MM.1S (cell line): ENCODE measurements at regions not wholly inside any gene's neighbourhood (a gene's known extent, or its start where the extent isn't known, plus 50 kb on each side); places are given as distances from the start of the nearest gene placed in this dataset.

Experiments
- EZH2 ChIP-seq: fragments of 300-600 bp; sonication (generic); optimal IDR thresholded peaks from 2 replicates; pipeline ENCODE3; 2017; ENCODE audit warnings: low read depth, mild to moderate bottlenecking, antibody characterized with exemption, low read length, mixed read lengths
- EZH2phosphoT487 ChIP-seq: fragments of 300-600 bp; sonication (generic); IDR thresholded peaks from 2 replicates; pipeline ENCODE4 v1.6.1; 2018; ENCODE audit warnings: antibody characterized with exemption, low read length
- TF ChIP-seq, protein P1 (sequence below): fragments of 300-600 bp; sonication (generic); IDR thresholded peaks from 2 replicates; pipeline ENCODE4 v1.5.1; 2016; ENCODE audit warnings: antibody characterized with exemption, low read length, mixed read lengths

GRCh38 chr10:109727436-109727835 lies 195.9 kb downstream of the XPNPEP1 start:
- TF ChIP-seq, protein P1, sequence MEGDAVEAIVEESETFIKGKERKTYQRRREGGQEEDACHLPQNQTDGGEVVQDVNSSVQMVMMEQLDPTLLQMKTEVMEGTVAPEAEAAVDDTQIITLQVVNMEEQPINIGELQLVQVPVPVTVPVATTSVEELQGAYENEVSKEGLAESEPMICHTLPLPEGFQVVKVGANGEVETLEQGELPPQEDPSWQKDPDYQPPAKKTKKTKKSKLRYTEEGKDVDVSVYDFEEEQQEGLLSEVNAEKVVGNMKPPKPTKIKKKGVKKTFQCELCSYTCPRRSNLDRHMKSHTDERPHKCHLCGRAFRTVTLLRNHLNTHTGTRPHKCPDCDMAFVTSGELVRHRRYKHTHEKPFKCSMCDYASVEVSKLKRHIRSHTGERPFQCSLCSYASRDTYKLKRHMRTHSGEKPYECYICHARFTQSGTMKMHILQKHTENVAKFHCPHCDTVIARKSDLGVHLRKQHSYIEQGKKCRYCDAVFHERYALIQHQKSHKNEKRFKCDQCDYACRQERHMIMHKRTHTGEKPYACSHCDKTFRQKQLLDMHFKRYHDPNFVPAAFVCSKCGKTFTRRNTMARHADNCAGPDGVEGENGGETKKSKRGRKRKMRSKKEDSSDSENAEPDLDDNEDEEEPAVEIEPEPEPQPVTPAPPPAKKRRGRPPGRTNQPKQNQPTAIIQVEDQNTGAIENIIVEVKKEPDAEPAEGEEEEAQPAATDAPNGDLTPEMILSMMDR, result no peak
- TF ChIP-seq EZH2 (no peak), EZH2phosphoT487 (no peak)
